GM19463 (cell line): ENCODE measurements at regions not wholly inside any gene's neighbourhood (a gene's known extent, or its start where the extent isn't known, plus 50 kb on each side); places are given as distances from the start of the nearest gene placed in this dataset.

ENCODE experiments used
- ATAC-seq: cut with Tn5 transposase; IDR thresholded peaks from one replicate; pipeline ENCODE4 v1.9.1; 2021; ENCODE audit warnings: mild to moderate bottlenecking, moderate library complexity; ENCODE audit not compliant: unreplicated experiment

DNA sequence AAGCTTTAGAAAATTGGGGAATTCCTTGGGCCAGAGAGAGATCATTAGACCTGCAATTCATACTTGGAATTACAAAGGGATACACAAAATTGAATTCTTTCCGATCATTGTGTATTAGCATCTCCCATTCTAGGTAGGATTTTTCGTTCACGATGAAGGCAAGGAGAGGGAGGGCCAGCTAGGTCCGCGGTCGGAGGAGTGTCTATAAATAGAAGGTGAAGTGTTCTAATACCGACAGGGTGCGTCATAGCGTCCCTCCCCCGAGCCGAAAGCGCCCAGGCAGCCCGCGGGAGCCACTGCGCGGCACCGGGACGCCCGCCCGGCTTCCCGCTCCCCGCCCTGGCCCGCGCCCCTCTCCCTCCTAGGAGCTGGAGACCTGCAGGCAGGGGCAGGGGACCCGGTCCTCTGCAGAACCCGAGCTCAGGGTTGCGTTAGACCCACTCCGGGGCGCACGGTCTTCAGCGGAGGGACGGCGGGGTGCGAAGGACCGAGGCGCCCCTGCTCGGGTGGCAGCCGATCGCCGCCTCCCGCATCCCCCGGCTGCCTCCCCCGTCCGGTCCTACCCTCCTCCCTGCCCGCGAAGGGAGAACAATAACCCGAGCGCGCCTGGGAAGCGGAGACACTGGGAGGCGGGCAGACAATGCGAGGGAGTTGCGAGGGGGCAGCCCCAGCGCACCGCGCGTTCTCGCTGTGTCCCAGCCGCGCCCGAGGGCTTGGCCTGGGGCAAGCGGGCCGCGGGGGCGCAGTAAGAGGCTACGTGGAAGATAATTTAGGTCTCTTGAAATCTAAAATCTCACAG lies 114.2 kb upstream of the SERTAD2 start:
- peak; percentile 89 for ATAC-seq

DNA sequence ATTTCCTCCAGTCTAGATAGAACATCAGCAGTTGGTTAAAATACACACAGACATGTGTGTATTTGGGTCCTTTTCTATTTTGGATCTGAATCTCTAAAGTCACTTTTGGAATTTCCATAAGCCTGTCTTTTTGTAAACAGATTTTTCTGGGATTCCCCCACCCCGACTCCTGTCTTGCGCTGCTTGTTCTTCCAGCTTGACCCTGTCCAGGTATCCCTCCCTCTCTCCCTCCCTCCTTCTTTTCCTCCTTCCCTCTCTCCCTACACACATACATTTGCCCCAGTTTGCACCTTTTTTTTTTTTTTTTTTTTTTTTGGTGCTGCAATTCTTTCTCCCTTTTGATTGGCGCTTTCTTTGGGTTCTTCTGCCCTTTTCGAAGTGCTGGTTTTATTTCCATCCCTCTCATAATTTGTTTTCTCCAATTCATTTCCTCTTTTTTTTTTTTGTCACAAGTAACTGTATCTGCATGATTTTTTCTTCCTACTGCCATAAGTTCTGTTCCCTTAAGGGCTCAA lies 114.8 kb upstream of the SERTAD2 start:
- no peak for ATAC-seq

DNA sequence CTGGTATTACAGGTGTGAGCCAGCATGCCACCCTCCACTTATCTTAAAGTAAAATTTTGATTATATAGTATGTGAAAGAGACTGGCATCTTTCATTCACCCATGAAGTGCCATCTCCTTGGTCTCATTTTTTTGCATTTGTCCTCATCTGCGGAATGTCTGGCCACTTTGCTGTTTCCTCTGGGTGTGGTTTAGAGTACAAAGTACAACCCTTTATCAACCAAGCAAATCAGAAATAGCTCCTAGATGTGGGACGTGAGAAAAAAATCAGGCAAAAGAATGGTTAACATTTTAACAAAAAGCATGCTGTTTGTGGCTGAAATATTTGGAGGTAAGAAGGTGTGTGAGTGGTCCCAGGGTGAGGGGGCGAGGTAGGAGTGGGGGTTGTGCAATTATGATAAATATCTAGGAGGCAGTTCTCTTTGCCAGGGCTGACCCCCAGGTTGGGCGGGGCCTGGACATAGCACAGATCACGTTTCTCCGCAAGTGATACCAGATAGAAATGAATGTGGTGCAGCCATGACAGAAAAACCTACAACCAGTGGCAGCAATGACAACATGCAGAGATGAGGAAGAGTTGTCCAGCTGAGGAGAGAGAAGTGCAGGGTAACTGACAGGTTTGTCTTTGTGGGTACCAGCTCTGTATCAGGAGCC lies 115.8 kb upstream of the SERTAD2 start:
- ATAC-seq = no peak

DNA sequence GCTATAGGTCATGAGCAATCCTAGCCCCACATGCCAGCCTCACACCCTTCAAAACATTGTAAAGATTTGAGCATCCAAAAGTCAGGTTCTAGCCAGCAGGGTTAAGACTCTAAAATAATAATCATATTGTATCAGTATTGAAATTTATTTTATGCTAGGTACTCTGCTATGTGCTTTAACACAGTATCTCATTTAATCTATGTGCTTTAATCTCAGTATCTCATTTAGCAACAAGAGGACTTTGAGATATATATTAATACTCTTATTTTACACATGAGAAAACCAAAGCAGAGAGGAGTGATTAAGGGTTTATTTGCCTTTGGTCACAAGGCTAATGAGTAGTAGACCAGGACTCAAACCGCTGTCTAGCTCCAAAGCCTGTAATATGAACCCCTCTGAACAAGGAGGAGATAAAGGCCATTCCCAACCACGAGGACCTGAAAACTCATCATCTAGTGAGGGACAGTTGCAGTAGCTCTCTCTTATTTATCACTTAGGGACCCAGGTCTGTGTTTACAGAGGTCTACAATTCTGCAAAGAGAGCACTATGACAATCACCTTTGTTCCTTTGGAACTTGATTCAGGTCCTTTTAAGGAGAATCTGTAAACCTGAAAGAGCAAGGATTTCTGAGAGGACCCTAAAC lies 116.5 kb upstream of the SERTAD2 start:
- ATAC-seq = no peak

DNA sequence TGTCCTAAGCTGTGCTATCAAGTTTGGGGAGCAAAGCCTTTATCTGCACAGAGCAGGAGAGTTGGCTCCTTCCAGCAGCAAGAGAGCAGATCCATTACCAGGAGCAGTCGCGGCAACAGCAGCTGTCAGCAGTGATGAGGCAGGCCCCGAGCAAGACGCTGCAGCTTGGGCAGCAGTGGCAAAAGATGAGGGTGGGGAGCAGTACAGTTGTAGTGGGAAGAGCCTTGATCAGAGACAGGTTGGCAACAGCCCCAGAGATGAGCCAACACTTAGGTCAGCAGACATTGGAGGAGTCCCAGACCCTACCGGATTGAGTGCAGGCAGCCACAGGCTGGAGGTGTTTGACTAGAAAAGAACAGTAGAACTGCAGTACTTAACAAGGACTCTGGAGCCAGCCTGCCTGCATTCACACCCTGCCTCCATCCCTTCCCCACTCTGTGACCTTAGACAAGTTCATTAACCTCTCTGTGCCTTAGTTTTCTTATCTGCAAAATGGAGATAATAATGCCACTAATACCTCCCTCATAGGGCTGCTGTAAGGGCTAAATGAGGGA lies 117.1 kb upstream of the SERTAD2 start:
- ATAC-seq = no peak

DNA sequence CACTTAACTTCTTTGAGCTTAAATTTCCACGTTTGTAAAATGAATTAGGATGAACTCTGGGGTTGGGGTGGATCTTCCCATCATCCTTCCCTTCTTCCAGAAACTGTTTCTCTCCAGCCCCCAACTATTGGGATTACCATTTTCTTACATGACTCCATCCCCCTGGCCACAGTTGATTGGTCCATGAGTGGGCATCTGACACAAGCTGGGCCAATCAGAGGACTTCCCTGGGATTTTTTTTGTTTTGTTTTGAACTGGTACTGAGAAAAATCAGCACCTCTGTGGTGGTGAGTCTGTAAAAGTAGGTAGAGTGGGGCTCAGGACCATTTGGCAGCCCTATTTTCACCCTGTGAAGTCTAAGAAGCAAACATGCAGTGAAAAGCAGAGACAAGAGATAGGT lies 118.0 kb upstream of the SERTAD2 start:
- ATAC-seq = no peak

DNA sequence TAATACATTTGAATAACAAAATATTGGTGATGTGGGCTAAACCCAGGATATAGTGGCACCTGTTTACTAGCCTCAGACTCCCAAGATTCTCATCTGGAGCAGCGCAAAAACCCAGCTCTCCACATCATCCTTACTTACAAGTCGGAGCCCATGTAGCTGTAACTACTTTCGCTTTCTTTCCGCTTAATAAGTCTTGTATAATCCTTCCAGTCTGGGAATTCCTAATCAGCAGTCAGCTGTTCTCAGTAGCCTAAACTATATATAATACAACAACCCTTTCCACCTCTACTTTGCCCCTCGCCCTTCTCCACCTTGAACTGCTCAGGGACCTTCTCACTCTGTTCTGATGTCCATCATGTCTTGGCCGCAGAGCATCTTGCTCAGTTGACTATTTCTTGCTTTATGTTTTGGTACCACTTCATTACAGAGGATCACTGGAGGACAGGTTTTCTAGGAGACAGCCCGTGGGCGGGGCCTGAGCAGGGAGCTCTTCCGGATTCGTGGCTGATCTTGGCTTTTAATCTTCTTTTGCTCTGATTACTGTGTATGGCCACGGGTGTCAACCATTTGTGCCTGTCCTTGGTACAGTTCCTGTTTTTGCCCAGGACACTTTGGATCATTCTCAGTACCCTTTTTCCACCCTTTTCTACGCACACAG lies 119.9 kb upstream of the SERTAD2 start:
- ATAC-seq = no peak

DNA sequence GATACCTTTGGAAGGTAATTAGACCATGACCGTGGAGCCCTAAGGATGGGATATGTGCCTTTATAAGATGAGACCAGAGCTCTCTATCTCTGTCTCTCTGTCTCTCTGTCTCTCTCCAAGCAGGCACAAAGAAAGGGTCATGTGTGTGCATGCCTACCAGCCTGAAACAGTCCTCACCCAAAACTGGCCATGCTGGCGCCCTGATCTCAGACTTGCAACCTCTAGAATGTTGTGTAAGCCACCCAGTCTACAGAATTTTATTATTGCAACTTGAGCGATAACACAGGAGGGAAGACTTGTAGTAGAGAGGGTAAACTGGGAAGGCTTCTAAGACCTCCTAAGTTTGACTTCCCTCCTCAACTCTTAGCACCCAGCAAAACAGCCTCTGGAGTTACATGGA lies 124.1 kb upstream of the SERTAD2 start:
- no peak for ATAC-seq

DNA sequence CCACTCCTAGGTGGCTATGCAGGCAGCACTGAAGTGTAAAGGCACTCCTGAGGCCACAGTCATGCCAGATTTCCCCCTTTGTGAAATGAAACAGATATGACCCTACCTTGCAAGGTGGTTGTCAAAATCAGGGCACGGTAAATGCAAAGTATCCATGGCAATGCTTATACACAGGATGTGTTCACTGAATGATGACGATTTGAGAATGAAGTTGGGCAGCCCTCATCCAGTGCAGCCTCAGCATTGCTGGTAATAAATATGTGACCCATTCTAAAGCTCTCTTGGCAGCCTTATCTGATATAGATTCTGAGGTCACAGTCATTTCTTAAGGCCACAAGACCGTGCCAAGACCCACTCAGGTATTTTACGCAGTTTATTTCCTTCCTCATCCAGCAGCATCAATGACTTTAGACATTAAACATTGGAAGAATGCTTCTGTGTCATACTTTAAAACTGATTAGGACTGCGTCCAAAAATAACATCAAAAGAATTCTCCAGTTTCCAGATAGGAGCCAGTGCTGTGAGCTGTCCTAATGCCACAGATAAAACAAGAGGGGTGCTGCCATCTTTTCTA lies 125.5 kb upstream of the SERTAD2 start:
- ATAC-seq = no peak

DNA sequence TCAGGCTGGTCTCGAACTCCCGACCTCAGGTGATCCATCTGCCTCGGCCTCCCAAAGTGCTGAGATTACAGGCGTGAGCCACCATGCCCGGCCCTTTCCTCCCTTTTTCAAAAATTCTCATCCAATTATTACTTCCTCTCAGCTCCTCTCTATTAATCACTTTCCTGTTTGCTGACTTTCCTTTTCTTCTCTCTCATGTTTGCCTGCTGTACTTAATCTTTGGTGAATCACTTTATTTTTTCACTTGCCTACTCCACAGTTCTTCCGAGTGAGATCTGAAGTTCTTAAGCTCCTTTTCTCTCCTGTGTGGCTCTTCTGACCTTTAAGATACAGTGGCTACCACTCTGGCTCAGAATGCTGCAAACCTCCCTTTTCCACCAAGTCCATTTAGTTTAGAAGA lies 126.3 kb upstream of the SERTAD2 start:
- ATAC-seq = no peak

DNA sequence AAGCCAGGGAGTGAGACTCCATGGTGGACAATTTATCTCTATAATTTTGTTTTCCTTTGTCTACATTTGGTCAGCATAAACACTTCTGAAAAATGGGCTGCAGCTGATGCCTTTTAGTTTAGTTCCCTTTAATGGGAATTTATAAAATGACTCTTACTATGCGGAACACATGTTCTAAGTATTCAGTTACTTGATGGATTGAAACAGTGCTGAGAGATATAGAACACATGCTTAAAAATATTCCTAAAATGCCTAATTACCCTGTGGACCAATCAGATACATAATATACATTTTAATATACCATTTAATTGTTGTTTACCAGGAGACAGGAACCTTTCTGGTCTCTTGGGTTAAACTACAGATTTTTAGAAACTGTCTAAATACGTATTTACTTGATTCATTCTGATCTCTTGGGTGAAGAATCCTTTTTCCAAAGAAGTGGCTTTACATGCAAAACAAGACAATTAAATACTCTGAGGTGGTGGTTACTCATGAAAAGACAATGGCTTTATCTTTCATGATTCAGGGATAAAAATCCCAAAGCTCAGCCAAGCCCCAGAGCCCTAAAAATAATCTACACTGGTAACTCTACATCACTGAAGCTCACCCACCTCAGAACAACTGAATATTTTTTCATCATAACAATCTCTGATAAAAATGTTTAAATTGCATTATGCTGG lies 128.1 kb upstream of the SERTAD2 start:
- ATAC-seq = no peak

DNA sequence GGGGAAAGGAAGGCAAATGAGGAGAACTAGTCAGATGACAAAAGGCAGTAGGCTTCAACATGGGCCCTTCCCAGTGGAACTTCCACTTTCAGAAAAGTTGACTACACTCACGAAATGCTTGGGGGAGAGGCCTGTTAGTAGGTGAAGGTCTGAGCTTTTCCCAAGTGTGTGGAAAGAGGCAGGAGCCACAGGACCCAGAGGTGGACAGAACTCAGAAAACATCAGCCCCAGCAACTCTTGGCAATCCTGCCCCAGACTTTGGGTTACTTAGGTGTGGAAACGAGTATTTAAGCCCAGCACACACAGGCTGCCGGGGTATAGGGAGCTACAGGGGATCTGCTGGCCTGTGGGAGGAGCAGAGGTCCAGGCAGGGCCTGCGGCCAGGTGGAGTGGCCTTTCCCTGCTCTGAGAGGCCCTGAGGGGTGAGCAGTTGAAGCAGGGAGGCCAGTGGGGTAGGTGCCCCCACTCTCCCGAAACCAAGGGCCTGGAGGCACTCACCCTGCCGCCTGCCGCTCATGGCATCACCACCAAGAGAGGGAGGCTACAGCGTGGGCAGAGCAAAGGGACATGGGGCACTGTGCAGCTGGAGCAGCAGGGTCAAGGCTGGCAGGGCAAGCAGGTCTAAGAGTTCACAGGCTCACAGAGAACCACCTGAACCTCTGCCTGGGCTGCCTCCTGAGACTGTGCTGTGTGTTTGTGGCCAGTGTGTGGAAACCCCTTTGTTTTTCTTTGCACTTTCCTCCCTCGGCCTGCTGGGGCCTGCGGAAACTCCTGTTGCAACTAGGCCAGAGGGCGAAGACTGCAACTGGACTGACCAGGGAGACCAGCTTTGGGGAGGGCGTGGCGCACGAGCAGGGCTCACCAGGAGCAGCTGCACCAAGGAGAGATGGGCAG lies 130.7 kb upstream of the SERTAD2 start:
- no peak for ATAC-seq

DNA sequence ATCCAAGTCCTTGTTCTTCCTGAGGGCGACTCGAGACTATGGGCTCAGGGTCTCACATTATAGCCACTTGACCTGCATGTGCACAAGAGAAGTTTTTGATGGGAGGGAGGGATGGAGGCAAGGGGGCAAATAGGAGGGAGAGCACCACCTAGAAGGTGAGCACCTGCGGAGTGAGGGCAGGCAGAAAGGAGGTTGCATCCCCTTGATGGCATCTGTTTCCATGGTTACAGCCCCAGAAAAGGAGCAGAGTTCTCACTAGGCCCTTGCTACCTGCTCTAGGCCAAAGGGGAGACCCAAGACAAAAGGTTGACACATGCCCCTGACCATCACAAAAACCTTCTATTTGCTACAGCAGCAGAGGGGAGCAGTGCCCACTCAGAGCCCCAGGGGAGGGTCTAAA lies 131.5 kb upstream of the SERTAD2 start:
- ATAC-seq = no peak

DNA sequence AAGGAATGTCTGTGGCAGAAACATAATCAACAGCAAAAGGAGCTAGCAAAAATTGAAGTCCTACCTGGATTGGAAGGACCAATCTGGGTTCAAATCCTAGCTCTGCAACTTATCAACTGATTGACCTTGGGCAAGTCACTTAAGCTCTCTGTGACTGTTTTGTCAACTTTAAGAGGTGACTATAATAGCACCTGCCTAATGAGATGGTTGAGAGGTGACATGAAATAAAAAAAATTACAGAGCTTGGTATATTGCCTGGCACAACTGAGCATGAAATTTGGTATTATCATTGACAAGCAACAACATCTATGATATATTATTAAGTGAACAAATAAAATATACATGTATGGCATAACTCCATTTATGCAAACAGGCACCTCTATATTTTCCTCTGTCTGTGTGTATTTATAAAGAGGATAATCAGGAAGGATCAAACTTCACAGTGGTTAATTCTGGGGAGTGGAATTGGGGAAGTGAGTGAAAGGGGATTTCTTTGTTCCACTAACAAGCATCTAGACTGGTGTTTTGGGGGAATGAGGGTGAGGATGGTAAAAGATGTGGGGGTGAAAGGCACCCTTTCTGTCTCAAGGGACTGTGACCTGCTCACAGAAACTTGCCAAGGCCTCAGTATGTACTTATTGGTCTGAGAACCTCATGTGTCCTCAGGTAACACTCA lies 132.8 kb upstream of the SERTAD2 start:
- ATAC-seq = no peak

DNA sequence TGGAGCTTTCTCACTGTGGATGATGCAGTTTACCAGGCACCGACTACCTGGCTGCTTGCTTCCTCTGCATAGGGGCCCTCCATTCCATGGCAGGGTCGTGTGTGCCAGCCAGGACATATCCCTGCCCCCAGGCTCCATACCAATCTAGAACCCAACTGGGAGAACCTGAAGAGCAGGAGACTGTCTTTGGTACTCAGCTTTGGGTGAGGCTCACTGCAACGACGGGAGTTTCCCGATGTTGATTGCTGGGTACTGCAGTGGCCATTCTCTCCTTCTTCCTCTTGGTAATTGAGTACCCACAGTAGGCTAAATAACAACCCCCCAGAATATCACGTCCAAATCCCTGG lies 133.3 kb upstream of the SERTAD2 start:
- no peak for ATAC-seq

DNA sequence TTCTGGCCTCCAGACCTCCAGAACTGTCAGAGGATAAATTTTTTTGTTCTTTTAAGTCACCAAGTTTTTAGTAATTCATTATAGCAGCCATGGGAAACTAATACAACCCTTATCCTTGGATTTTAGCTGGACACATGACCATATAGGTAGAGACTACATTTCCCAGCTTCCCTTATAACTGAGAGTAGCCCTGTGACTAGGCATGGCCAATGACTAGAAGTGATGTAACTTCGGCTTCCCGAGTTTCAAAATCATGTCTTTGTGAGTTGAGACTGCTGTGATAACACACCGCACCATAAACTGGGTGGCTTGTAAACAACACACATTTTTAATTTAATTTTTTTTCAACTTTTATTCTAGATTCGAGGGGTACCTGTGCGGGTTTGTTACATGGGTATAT lies 134.0 kb upstream of the SERTAD2 start:
- ATAC-seq = no peak

DNA sequence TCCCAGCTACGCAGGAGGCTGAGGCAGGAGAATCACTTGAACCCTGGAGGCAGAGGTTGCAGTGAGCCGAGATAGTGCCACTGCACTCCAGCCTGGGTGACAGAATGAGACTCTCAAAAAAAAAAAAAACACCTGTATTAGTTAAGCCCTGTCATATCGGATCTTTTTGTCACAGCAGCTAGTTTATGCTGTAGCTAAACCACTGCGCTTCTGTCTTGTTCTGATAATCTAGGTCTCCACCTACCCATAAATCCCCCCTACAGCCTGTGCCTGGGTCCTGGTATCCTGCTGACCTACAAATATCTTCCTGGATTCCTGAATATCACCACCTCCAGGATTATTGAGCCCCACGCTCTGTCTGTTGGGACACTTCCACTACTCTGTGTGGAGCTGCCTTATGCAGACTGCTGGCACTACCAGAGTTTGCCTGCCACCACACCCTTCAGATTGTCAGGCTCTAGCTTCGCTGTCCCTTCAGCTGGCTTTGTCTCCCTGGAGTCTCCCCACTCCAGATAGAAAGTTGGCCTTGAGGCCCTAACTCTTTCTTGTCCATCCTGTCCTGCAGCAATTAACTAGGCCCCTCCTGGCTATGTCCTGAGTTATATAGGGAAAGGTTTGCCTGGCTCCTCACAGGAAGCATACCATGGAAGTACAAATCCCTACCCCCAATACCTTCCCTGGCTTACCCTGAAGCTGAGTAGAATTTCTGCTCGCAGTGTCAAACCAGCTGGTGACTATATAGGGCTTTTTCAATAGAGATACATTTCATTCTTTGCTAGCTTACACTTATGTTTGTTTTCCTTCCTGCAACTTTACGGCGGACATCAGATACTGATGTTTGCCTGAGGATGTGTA lies 136.0 kb upstream of the SERTAD2 start:
- ATAC-seq = no peak

DNA sequence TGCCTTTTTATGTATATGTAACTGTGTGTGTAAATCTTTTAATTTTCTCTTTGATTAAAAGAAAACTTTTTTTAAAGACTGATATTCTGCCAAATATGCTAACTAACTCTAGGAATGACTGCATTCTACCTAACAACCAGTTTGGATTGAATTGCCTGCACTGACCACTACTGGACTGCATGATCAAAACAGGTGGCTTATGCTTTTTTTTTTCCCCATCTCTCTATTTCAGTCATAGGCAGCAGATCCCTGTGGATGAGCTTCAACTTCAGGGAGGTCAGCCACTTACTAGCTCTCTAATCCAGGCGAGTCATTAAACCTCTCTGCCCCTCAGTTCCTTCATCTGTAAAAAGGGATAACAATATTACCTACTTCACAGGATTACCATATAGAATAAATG lies 138.6 kb upstream of the SERTAD2 start:
- ATAC-seq = no peak
